Thyroid gland (tissue), 4 donors: ENCODE measurements at regions not wholly inside any gene's neighbourhood (a gene's known extent, or its start where the extent isn't known, plus 50 kb on each side); places are given as distances from the start of the nearest gene placed in this dataset.

Source experiments
- CTCF ChIP-seq, 6 experiments: fragments of 200-600 bp in 3 of 6; fragments of 450-650 bp in 3 of 6; sonication (generic) in 3 of 6; IDR thresholded peaks; one replicate each; pipeline ENCODE4 v1.5.1; 2016 to 2019; ENCODE audit warnings: antibody characterized with exemption in 6 of 6, mild to moderate bottlenecking in 2 of 6, inconsistent platforms in 1 of 6, moderate library complexity in 1 of 6
- POLR2A ChIP-seq, 2 donors: fragments of 450-650 bp; IDR thresholded peaks; one replicate each; pipeline ENCODE4 v1.6.1; 2017; ENCODE audit warnings: antibody characterized with exemption in 2 of 2, mild to moderate bottlenecking in 2 of 2, moderate library complexity in 1 of 2

GRCh38 chr14:51576879-51577278 is 74.8 kb upstream of the FRMD6 start:
- TF ChIP-seq CTCF (IDR thresholded peaks at IDR 0.05), result no peak
- no peak for TF ChIP-seq POLR2A (IDR thresholded peaks at IDR 0.05)
